Neural progenitor cell (in vitro differentiated cells): ENCODE measurements at regions not wholly inside any gene's neighbourhood (a gene's known extent, or its start where the extent isn't known, plus 50 kb on each side); places are given as distances from the start of the nearest gene placed in this dataset.

Source experiments
- DNase-seq: peaks from one replicate; pipeline ENCODE4 v3.0.0-alpha.2; 2016; ENCODE audit warnings: low spot score
- H2AFZ ChIP-seq: fragments of 200-600 bp; sonication (generic); replicated peaks from 2 replicates; pipeline ENCODE4 v1.6.1; 2016; ENCODE audit warnings: antibody characterized with exemption
- H3F3A ChIP-seq: fragments of 200-600 bp; sonication (generic); 2 replicates; pipeline ENCODE4 v1.6.1; 2016; ENCODE audit warnings: antibody characterized with exemption, low read depth
- H3K27ac ChIP-seq: fragments of 200-600 bp; sonication (generic); 2 replicates; pipeline ENCODE4 v1.5.1; 2016; ENCODE audit warnings: mild to moderate bottlenecking
- H3K27me3 ChIP-seq: fragments of 200-600 bp; sonication (generic); 2 replicates; pipeline ENCODE4 v1.6.1; 2016; ENCODE audit warnings: mild to moderate bottlenecking, moderate library complexity
- H3K36me3 ChIP-seq: fragments of 200-600 bp; sonication (generic); 2 replicates; pipeline ENCODE4 v1.5.1; 2016
- H3K4me1 ChIP-seq: fragments of 200-600 bp; sonication (generic); 2 replicates; pipeline ENCODE4 v1.6.1; 2016; ENCODE audit warnings: mixed run types
- H3K4me2 ChIP-seq: fragments of 200-600 bp; sonication (generic); 2 replicates; pipeline ENCODE4 v1.6.1; 2016
- H3K4me3 ChIP-seq: fragments of 200-600 bp; sonication (generic); 2 replicates; pipeline ENCODE4 v1.5.1; 2016
- H3K79me2 ChIP-seq: fragments of 200-600 bp; sonication (generic); 2 replicates; pipeline ENCODE4 v1.6.1; 2016; ENCODE audit warnings: low read depth
- H3K9ac ChIP-seq: fragments of 200-600 bp; sonication (generic); 2 replicates; pipeline ENCODE4 v1.6.1; 2016
- H3K9me3 ChIP-seq: fragments of 200-600 bp; sonication (generic); 2 replicates; pipeline ENCODE4 v1.5.1; 2016; ENCODE audit warnings: low read depth
- H4K20me1 ChIP-seq: fragments of 200-600 bp; sonication (generic); 2 replicates; pipeline ENCODE4 v1.6.1; 2016; ENCODE audit warnings: low read depth
- H3K27ac Mint-ChIP-seq: 3 replicates; pipeline ENCODE4 v1.8.0; 2021; ENCODE audit warnings: mixed read lengths
- H3K27me3 Mint-ChIP-seq: 2 replicates; pipeline ENCODE4 v1.8.0; 2022; ENCODE audit warnings: low read depth, mild to moderate bottlenecking, inconsistent platforms, moderate library complexity, mixed read lengths; ENCODE audit not compliant: insufficient read depth
- H3K36me3 Mint-ChIP-seq: 3 replicates; pipeline ENCODE4 v1.8.0; 2021; ENCODE audit warnings: mixed read lengths
- H3K4me1 Mint-ChIP-seq: 3 replicates; pipeline ENCODE4 v1.8.0; 2021; ENCODE audit warnings: mixed read lengths
- H3K4me3 Mint-ChIP-seq: 3 replicates; pipeline ENCODE4 v1.8.0; 2021; ENCODE audit warnings: mild to moderate bottlenecking, moderate library complexity, mixed read lengths
- H3K9me3 Mint-ChIP-seq: 3 replicates; pipeline ENCODE4 v1.8.0; 2020; ENCODE audit warnings: mixed read lengths
- CTCF ChIP-seq: fragments of 200-600 bp; sonication (generic); IDR thresholded peaks from 2 replicates; pipeline ENCODE4 v1.5.1; 2017; ENCODE audit warnings: antibody characterized with exemption, mild to moderate bottlenecking
- EZH2 ChIP-seq: fragments of 200-600 bp; sonication (generic); IDR thresholded peaks from 2 replicates; pipeline ENCODE4 v1.6.1; 2017; ENCODE audit warnings: antibody characterized with exemption, mild to moderate bottlenecking, moderate library complexity
- EZH2phosphoT487 ChIP-seq: fragments of 200-600 bp; sonication (generic); IDR thresholded peaks from 2 replicates; pipeline ENCODE4 v1.6.1; 2017; ENCODE audit warnings: antibody characterized with exemption

GRCh38 chr1:8097077-8097799 lies 71.1 kb upstream of the ERRFI1 start:
- no peaks in the 10 kb centered on the region for H3K9me3 Mint-ChIP-seq
- no peak overlapping the region for H3K4me3 Mint-ChIP-seq
- H3F3A ChIP-seq, result no peaks in the 10 kb centered on the region
- no peak overlapping the region for H3K27ac ChIP-seq
- H3K36me3 Mint-ChIP-seq, result no peaks in the 10 kb centered on the region
- H4K20me1 ChIP-seq, result no peaks in the 10 kb centered on the region
- H3K4me3 ChIP-seq, result no peak overlapping the region
- H3K4me1 Mint-ChIP-seq, result peaks cover 43% of the 10 kb centered on the region
- H3K36me3 ChIP-seq, result no peaks in the 10 kb centered on the region
- no peaks in the 10 kb centered on the region for H3K4me1 ChIP-seq
- H3K4me2 ChIP-seq, result no peak overlapping the region
- no peaks in the 10 kb centered on the region for H3K27me3 ChIP-seq
- H3K9ac ChIP-seq, result no peak overlapping the region
- no peak for DNase-seq
- no peaks in the 10 kb centered on the region for H3K79me2 ChIP-seq
- no peaks in the 10 kb centered on the region for H3K9me3 ChIP-seq
- H3K27me3 Mint-ChIP-seq, result peaks cover 4% of the 10 kb centered on the region
- H2AFZ ChIP-seq, result peak overlapping the region; percentile 12
- H3K27ac Mint-ChIP-seq, result peak overlapping the region; percentile 76
- TF ChIP-seq EZH2 (no peak), CTCF (no peak), EZH2phosphoT487 (no peak)

- Histone ChIP-seq H3K27me3 (no peaks in the 10 kb centered on the region), H3K4me1 (no peaks in the 10 kb centered on the region), H3K9ac (no peak overlapping the region), H3K4me2 (no peak overlapping the region), H3F3A (no peaks in the 10 kb centered on the region), H4K20me1 (no peaks in the 10 kb centered on the region), H3K27ac (no peak overlapping the region), H3K9me3 (no peaks in the 10 kb centered on the region), H3K79me2 (no peaks in the 10 kb centered on the region), H3K36me3 (no peaks in the 10 kb centered on the region), H3K4me3 (no peak overlapping the region), H2AFZ (no peak overlapping the region)
- no peaks in the 10 kb centered on the region for H3K9me3 Mint-ChIP-seq
- H3K4me3 Mint-ChIP-seq, result no peak overlapping the region
- no peaks in the 10 kb centered on the region for H3K36me3 Mint-ChIP-seq
- TF ChIP-seq EZH2 (no peak), CTCF (no peak), EZH2phosphoT487 (no peak)
- H3K27me3 Mint-ChIP-seq, result peaks cover 4% of the 10 kb centered on the region
- peak overlapping the region; percentile 76 for H3K27ac Mint-ChIP-seq
- peaks cover 43% of the 10 kb centered on the region for H3K4me1 Mint-ChIP-seq
- DNase-seq, result no peak
Observed at GRCh38 chr1:8096105-8097011, 70.2 kb upstream of the ERRFI1 start.

GRCh38 chr1:8095584-8095983 lies 69.5 kb upstream of the ERRFI1 start:
- H3K4me1 Mint-ChIP-seq, result peaks cover 43% of the 10 kb centered on the region
- Histone ChIP-seq H3K4me1 (no peaks in the 10 kb centered on the region), H3K4me3 (no peak overlapping the region), H3K27me3 (no peaks in the 10 kb centered on the region), H3K9me3 (no peaks in the 10 kb centered on the region), H3K79me2 (no peaks in the 10 kb centered on the region), H4K20me1 (no peaks in the 10 kb centered on the region), H3K4me2 (no peak overlapping the region), H3K36me3 (no peaks in the 10 kb centered on the region), H3F3A (no peaks in the 10 kb centered on the region), H3K27ac (no peak overlapping the region), H2AFZ (no peak overlapping the region), H3K9ac (no peak overlapping the region)
- TF ChIP-seq EZH2phosphoT487, result no peak
- TF ChIP-seq EZH2, result no peak
- no peak for TF ChIP-seq CTCF
- H3K9me3 Mint-ChIP-seq, result no peaks in the 10 kb centered on the region
- no peak overlapping the region for H3K27ac Mint-ChIP-seq
- H3K27me3 Mint-ChIP-seq, result peaks cover 6% of the 10 kb centered on the region
- H3K4me3 Mint-ChIP-seq, result no peak overlapping the region
- DNase-seq, result no peak
- H3K36me3 Mint-ChIP-seq, result no peaks in the 10 kb centered on the region
